Heart left ventricle (tissue), 16 donors: ENCODE measurements at regions not wholly inside any gene's neighbourhood (a gene's known extent, or its start where the extent isn't known, plus 50 kb on each side); places are given as distances from the start of the nearest gene placed in this dataset.

ENCODE experiments used
- ATAC-seq, 4 donors: fragments of 200-7000 bp; cut with Tn5 transposase; one replicate each; pipeline ENCODE4 v1.9.1; 2020 to 2022; ENCODE audit warnings: moderate library complexity in 4 of 4, mild to moderate bottlenecking in 3 of 4, moderate number of reproducible peaks in 1 of 4
- DNase-seq, 5 donors: peaks; one replicate each; pipeline ENCODE4 v3.0.0-alpha.2; 2020
- H3K27ac ChIP-seq, 12 donors: fragments of 200-600 bp; sonication (generic) in 4 of 12; one replicate each; pipeline versions ENCODE4 v1.5.0 to v1.8.0; 2016 to 2022; ENCODE audit warnings: mild to moderate bottlenecking in 2 of 12
- H3K27me3 ChIP-seq, 9 donors: fragments of 200-600 bp; sonication (generic) in 2 of 9; one replicate each; pipeline versions ENCODE4 v1.5.1 to v1.8.0; 2016 to 2022; ENCODE audit warnings: mild to moderate bottlenecking in 3 of 9
- H3K36me3 ChIP-seq, 9 donors: fragments of 200-600 bp; sonication (generic) in 2 of 9; one replicate each; pipeline versions ENCODE4 v1.5.0 to v1.8.0; 2018 to 2022; ENCODE audit warnings: mild to moderate bottlenecking in 2 of 9
- H3K4me1 ChIP-seq, 12 donors: fragments of 200-600 bp; sonication (generic) in 4 of 12; one replicate each; pipeline versions ENCODE4 v1.5.0 to v1.8.0; 2016 to 2022; ENCODE audit warnings: mild to moderate bottlenecking in 3 of 12
- H3K4me3 ChIP-seq, 12 donors: fragments of 200-600 bp; sonication (generic) in 4 of 12; one replicate each; pipeline versions ENCODE4 v1.5.0 to v1.8.0; 2017 to 2022; ENCODE audit warnings: mild to moderate bottlenecking in 9 of 12, moderate library complexity in 4 of 12
- H3K9me3 ChIP-seq, 12 donors: fragments of 200-600 bp; sonication (generic) in 4 of 12; one replicate each; pipeline versions ENCODE4 v1.5.0 to v1.8.0; 2016 to 2022; ENCODE audit warnings: mild to moderate bottlenecking in 1 of 12
- CTCF ChIP-seq, 12 donors: fragments of 200-600 bp; sonication (generic) in 4 of 12; IDR thresholded peaks; one replicate each; pipeline versions ENCODE4 v1.5.0 to v1.8.0; 2018 to 2022; ENCODE audit warnings: antibody characterized with exemption in 12 of 12, mild to moderate bottlenecking in 5 of 12
- POLR2A ChIP-seq, 2 donors: fragments of 450-650 bp; IDR thresholded peaks; one replicate each; pipeline ENCODE4 v1.6.1; 2017; ENCODE audit warnings: antibody characterized with exemption in 2 of 2, mild to moderate bottlenecking in 2 of 2, moderate library complexity in 2 of 2
- WGBS, 4 donors: extraction: QIAGEN DNeasy Blood & Tissue Kit in 2 of 4; methylation state at CpG; one replicate each; pipeline versions ENCODE4 v1.1.5 to v1.1.7; 2013 to 2018; 5-methylcytosine and 5-hydroxymethylcytosine counted together
- intact Hi-C, 10 donors: fragments of 100-400 bp; cut with DNase I; formaldehyde crosslinking; loops; one replicate each; pipeline versions ENCODE4 v1.11.1 to v1.14.2; 2022
- donor health status: ischemic (EF 13 %, LVEDD 7.1; RV severe dilation, severe dysfunction).
- donor health status: healthy with polysubstance abuse.
- donor health status: DM: no; HTN: yes; CAD: no.
- donor health status: DM: no; HTN: no; CAD: no.
- donor health status: ischemic (EF 25% LVEDD 6.9; RV normal size, moderate dysfunction).
- donor health status: ischemic (EF 25% LVEDD 5.7; RV mildly dilated, moderate dysfunction).
- donor health status: healthy.
- donor health status: DM: yes; HTN: yes; CAD: no.
- donor health status: ischemic (EF 35%, LVEDD 5.7; RV mildly dilated, moderate dysfunction).
- donor health status: nonischemic (EF 11% LVEDD 7.7; RV severe dilation, severe dysfunction).
- donor health status: DM: yes; HTN: yes; CAD: no.
- donor health status: PGD.
- donor health status: ischemic (EF 29% LVEDD 5.4; RV normal size, mild dysfunction).
- donor health status: nonischemic (EF 23%, LVEDD 6.1; RV moderate dilation, normal function).

DNA sequence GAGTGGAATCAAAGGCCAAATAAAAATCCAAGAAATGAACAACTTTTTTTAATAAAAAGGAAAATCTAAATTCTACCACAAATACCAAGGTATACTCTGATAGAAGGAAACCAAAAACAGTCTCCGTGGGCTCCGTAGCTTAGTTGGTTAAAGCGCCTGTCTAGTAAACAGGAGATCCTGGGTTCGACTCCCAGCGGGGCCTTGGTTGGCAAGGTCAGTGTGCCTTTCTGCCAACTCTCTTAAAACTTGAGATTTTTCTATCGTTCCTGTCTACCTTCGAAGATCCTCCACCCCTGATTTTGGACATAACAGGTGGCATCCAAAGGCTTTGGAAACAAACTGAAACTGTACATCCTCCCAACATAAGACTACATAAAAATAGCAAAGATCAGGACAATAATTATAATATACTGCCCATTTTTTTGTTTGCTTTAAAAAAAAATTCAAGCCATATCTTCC, 197.9 kb downstream of the TRIM27 start:
- ATAC-seq: no peak
- H3K27me3 ChIP-seq: peaks cover 0 to 75% (median 28%) of the 10 kb centered on the region in 9 donors
- intact Hi-C loops: no loop called here

GRCh38 chr6:28726569-28727309, 197.0 kb downstream of the TRIM27 start:
- H3K4me1 ChIP-seq: peaks cover 0 to 5% (median 0%) of the 10 kb centered on the region in 12 donors
- TF ChIP-seq CTCF (IDR thresholded peaks at IDR 0.05) (no peak), POLR2A (IDR thresholded peaks at IDR 0.05) (no peak)
- WGBS, 4 donors: 66 to 81% (median 78%) methylated on average over 13 of the region's 13 CpGs
- H3K36me3 ChIP-seq: no peaks in the 10 kb centered on the region
- H3K27me3 ChIP-seq: peaks cover 0 to 75% (median 28%) of the 10 kb centered on the region in 9 donors
- DNase-seq (no peak), ATAC-seq (no peak)
- no peak overlapping the region for H3K4me3 ChIP-seq
- H3K9me3 ChIP-seq: peaks cover 0 to 13% (median 0%) of the 10 kb centered on the region in 12 donors
- no peak overlapping the region for H3K27ac ChIP-seq
- intact Hi-C loops: no loop called here

More for the DNA sequence above, 197.9 kb downstream of the TRIM27 start:
- no peak overlapping the region for H3K27ac ChIP-seq
- no peaks in the 10 kb centered on the region for H3K36me3 ChIP-seq
- H3K4me3 ChIP-seq: no peak overlapping the region
- 20 to 32% (median 26%) methylated on average over 7 of the region's 7 CpGs for WGBS, 4 donors
- TF ChIP-seq CTCF (IDR thresholded peaks at IDR 0.05) (no peak), POLR2A (IDR thresholded peaks at IDR 0.05) (no peak)
- no peak for DNase-seq
- H3K9me3 ChIP-seq: peaks cover 0 to 13% (median 0%) of the 10 kb centered on the region in 12 donors
- peaks cover 0 to 5% (median 0%) of the 10 kb centered on the region in 12 donors for H3K4me1 ChIP-seq

- H3K9me3 ChIP-seq: peaks cover 0 to 13% (median 0%) of the 10 kb centered on the region in 12 donors
- peaks cover 0 to 5% (median 0%) of the 10 kb centered on the region in 12 donors for H3K4me1 ChIP-seq
- DNase-seq (no peak), ATAC-seq (no peak)
- TF ChIP-seq POLR2A (IDR thresholded peaks at IDR 0.05) (no peak), CTCF (IDR thresholded peaks at IDR 0.05) (no peak)
- no peaks in the 10 kb centered on the region for H3K36me3 ChIP-seq
- H3K4me3 ChIP-seq: peak overlapping the region in 1 of 12 donors; percentile 57
- intact Hi-C loops: no loop called here
- H3K27ac ChIP-seq: no peak overlapping the region
- 65 to 83% (median 76%) methylated on average over 9 of the region's 9 CpGs for WGBS, 4 donors
- H3K27me3 ChIP-seq: peaks cover 0 to 77% (median 28%) of the 10 kb centered on the region in 9 donors
Observed at GRCh38 chr6:28727559-28728211, 196.1 kb downstream of the TRIM27 start.
